ENCODE measurements at regions not wholly inside any gene's neighbourhood (a gene's known extent, or its start where the extent isn't known, plus 50 kb on each side); places are given as distances from the start of the nearest gene placed in this dataset.
"Not testable (repeated sequence)": the region's sequence is repeated elsewhere in the genome, so short reads cannot be mapped to it uniquely, and the experiment has no call there.

DNA sequence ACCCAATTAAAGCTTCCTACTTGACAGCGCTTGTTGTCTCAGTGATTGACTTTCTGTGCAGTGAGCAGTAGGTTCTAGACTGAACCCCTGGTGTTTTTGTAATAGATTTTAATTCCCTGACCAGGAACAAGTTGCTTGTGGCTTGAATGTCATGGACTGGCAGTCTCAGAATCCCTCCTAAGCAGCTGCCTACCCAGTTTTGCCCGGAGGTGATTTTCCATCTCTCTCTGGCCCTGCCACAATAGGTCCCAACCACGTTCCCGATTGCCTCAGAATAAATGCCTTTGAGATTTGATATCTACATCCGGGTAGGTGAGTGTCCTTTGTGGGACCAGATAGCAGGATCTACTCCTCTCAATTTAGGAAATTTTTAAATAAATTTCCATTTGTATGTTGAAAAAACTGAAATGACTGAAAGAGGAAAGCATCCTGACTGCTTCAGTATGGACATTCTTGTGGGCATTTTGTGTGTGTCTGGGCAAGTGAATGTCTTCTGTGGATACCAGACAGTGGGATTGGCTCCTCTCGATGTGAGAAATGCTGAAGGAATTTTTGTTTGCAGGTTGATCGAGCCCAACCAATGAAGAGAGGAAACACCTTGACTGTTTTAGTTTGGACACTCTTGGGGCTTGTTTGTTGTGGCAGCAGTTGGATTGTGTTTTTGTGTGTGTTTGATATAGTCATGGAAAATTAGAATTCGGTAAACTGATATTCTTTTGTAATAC lies 1607.4 kb downstream of the C4orf33 start:
- DNase-seq: no peak

DNA sequence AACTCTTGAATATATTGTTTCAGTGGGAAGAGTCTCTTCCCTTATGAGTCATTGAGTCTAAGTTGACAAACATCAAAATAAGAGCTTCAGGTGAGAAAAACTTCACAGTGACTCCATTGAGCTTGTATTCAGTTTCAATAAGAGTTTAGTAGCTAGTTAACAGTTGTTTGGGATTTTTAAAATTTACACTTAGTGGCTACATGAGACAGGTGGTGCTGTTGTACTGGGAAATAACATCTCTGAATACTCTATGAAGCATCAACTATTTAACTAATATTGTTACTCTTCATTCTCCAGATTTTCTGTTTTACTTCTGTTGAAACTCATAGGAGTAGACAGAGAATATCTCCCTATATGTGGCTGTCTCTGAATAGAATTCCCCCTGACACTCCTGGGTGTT lies 1609.1 kb downstream of the C4orf33 start:
- DNase-seq: no peak

- peak; percentile 83 for DNase-seq
Measured at GRCh38 chr4:130712038-130712437, 1616.1 kb downstream of the C4orf33 start.

- DNase-seq: no peak
Measured at GRCh38 chr4:130714006-130714405, 1618.1 kb downstream of the C4orf33 start.

DNA sequence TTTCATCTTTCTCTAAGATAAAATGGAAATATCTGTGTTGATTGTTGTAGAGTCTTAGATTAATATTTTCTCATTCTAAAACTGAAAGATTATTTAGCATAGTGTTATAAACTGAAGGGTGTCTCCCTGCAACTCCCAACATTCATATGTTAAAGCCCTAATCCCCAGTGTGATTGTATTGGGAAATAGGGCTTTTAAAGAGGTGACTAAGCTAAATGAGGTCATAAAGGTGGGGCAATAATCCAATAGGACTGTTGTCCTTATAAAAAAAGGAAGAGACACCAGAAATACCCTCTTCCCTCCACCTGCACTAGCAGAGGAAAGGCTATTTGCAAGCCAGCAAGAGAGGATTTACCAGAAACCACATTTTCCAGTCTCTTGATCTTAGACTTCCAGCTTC lies 1626.4 kb downstream of the C4orf33 start:
- DNase-seq: peak; percentile 4

- DNase-seq: no peak
Measured at GRCh38 chr4:130736436-130737185, 1640.7 kb downstream of the C4orf33 start.

DNA sequence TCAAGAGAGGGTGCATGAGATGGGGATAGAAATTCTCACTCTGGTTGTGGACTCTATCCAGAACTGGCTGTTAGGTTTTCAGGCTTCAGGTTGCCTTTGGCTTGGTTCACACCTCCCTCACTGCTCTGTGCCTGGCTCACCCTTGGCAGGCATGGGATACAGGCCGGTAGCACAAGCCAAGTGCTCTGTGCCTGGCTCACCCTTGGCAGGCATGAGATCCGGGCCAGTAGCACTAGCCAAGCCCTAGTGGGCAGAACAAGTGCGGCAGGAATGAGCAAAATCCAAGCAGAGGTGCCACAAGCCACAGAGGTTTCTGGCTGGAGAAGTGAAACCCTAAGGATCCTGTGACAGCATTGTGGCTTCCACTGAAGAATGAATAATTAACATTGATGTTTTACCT lies 1642.3 kb downstream of the C4orf33 start:
- no peak for DNase-seq

- DNase-seq: peak; percentile 1
Measured at GRCh38 chr4:130747842-130748241, 1651.9 kb downstream of the C4orf33 start.

DNA sequence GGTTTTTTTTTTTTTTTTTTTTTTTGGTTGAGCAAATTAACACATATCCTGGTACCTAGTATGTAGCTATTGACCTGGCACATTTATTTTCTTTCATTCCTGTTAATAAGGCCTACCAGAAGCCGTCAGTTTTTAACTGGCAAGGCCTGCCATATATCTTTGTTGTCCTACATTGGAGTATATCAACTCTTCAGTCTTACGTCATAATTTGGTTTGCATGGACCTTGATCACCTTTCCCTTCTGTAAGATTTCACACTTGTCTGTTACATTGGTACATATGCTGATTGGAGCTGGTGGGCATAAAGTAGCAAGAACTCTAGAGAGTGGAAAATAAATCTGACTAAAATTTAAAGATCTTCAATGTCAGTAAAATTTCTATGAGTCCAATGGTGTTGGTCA lies 1658.0 kb downstream of the C4orf33 start:
- DNase-seq: no peak

DNA sequence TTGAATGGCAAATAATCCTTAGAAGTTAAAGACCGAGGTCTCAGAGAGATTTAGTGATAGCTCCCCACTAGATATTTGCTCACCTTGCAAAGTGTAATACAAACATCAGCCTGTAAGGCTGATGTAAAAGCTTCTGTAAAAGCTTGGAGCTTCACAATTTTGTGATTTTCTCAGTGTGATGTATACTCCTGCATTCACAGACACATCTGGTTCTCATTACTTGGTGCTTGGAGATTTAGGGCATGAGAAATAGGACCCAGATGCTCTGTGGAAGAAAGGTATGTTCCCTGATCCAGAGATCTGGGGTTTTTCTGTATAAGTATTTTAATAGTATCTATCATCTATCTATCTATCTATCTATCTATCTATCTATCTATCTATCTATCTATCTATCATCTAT lies 1664.3 kb downstream of the C4orf33 start:
- peak; percentile 16 for DNase-seq

- DNase-seq: not testable (repeated sequence)
Measured at GRCh38 chr4:130767384-130767783, 1671.4 kb downstream of the C4orf33 start.

GRCh38 chr4:130772966-130773365 lies 1677.0 kb downstream of the C4orf33 start:
- not testable (repeated sequence) for DNase-seq

GRCh38 chr4:130808492-130808891 lies 1712.5 kb downstream of the C4orf33 start:
- DNase-seq: peak; percentile 14

GRCh38 chr4:130812117-130812765 lies 1716.3 kb downstream of the C4orf33 start:
- DNase-seq: peak; percentile 39

DNA sequence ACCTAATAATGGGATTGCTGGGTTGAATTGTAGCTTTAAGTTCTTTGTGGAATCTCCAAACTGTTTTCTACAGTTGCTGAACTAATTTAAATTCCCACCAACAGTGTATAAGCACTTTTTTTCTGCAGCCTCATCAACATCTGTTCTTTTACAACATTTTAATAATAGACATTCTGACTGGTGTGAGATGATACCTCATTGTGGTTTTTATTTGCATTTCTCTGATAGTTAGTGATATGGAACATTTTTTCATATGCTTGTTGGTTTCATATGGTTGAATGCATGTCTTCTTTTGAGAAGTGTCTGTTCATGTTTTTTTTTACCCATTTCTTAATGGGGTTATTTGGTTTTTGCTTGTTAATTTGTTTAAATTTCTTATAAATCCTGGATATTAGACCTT lies 1718.9 kb downstream of the C4orf33 start:
- no peak for DNase-seq

DNA sequence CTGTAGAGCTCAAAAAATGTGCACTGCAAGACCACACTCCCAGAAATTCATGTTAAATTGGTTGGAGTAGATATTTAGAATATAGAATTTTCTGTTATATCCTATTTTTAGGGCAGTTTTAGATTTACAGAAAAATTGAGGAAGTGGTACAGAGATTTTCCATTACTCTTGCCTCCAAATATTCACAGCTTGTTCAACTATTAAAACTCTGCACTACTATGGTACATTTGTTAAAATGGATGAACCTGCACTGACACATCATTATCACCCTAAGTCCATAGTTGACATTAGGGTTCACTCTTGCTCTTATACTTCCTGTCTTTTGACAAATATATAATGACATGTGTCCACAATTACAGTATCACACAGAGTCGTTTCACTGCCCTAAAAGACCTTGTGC lies 1724.5 kb downstream of the C4orf33 start:
- no peak for DNase-seq

GRCh38 chr4:130825284-130825683 lies 1729.3 kb downstream of the C4orf33 start:
- peak; percentile 60 for DNase-seq

DNA sequence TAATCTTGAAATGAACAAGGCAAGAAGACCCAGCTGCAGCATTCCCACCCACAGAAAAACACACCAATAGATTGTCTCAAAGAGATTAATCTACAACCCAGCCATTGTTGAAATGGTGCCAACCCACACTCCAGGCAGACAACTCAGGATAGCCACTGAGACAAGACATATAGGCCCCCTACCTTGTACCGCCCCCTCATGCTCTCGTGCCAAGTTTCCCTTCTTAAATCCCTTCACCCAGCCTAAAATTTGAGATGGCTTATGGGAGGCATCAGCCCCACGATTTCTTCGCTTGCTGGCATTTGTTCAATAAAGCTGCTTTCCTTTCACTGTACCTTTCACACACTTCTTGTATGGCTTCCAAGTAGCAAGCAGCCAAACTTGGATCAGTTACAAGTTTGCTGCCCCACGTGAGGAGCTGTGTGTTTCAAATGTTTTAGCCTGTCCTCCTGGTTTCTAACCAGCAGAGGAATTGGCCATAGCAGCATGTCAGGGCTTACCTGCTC lies 1754.1 kb downstream of the C4orf33 start:
- peak; percentile 16 for DNase-seq

DNA sequence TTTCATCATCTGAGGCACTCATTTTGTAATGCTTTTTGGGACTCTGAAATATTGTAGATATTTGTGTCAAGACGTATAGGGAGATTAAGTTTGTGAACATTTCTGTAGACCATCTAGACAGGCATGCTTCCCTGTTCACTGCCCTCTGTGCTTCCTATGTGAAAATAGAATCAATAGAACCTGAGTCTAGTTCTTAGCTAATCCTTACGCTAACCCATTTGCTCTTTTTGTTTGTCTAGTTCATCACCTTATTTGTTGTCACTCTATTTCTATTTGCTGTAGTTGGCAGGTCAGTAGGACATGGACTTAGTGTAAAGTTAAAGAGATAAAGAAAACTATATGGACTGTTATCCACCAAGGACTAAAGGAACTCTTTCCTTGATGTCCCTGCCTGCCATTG lies 1755.2 kb downstream of the C4orf33 start:
- no peak for DNase-seq

- DNase-seq: no peak
Measured at GRCh38 chr4:130851932-130852331, 1756.0 kb downstream of the C4orf33 start.

DNA sequence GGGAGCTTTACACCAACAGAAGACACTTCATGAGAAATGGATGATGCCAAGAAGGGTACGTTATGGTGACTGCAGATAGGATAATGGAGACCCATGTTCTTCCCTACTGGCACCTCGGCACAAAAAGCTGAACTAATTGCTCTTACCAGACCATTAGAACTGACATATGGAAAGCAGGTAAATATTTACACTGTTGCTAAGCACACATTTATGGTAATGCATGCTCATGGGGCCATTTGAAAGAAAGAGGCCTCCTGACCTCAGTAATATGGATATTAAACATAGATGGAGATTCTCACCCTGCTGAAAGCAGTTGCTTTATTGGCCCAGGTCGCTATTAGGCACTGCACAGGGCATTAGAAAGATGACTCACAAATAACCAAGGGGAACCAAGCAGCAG lies 1759.6 kb downstream of the C4orf33 start:
- DNase-seq: no peak

- DNase-seq: no peak
Measured at GRCh38 chr4:130859991-130860390, 1764.0 kb downstream of the C4orf33 start.

- no peak for DNase-seq
Measured at GRCh38 chr4:130896920-130897319, 1801.0 kb downstream of the C4orf33 start.

DNA sequence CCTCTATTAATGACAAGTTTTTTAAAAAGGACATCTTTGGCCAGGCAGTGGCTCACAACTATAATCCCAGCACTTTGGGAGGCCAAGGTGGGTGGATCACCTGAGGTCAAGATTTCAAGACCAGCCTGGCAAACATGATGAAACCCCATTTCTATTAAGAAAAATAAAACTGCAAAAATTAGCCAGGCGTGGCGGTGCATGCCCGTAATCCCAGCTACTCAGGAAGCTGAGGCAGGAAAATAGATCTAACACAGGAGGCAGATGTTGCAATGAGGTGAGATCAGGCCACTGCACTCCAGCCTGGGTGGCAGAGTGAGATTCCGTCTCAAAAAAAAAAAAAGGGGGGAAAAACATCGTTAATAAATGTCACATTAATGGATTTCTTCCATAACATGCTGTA lies 1805.4 kb downstream of the C4orf33 start:
- DNase-seq: no peak

Data from fibroblast of upper back skin (primary cell).